Activated T-cell treated with anti-CD3 and anti-CD28 coated beads for 48 hours (primary cell): ENCODE measurements at regions not wholly inside any gene's neighbourhood (a gene's known extent, or its start where the extent isn't known, plus 50 kb on each side); places are given as distances from the start of the nearest gene placed in this dataset.
"Not testable (repeated sequence)": the region's sequence is repeated elsewhere in the genome, so short reads cannot be mapped to it uniquely, and the experiment has no call there.

ENCODE experiments used
- DNase-seq: peaks from one replicate; pipeline ENCODE4 v3.0.0-alpha.2; 2020; ENCODE audit warnings: low read depth

GRCh38 chr6:27544612-27545260, 71.8 kb upstream of the ZNF184 start:
- DNase-seq, result no peak

GRCh38 chr6:27544135-27544534, 71.2 kb upstream of the ZNF184 start:
- DNase-seq, result not testable (repeated sequence)

- DNase-seq, result no peak
These were observed 69.6 kb upstream of the ZNF184 start for GRCh38 chr6:27542485-27542884.

- no peak for DNase-seq
These were observed 69.0 kb upstream of the ZNF184 start for GRCh38 chr6:27541933-27542297.

GRCh38 chr6:27541212-27541932, 68.5 kb upstream of the ZNF184 start:
- DNase-seq, result no peak

DNA sequence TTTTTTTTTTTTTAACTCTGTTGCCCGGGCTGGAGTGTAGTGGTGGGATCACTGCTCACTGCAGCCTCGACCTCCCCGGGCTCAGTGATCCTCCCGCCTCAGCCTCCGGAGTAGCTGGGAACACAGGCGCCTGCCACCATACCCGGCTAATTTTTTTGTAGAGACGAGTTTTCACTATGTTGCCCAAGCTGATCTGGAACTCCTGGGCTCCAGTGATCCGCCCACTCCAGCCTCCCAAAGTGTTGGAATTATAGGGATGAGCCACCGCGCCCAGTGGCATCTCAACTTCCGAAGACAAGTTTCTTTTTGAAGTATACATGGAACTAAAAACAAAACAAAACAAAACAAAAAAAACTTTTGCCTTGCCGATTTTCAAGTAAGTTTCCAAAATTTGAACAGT, 66.6 kb upstream of the ZNF184 start:
- DNase-seq, result no peak

DNA sequence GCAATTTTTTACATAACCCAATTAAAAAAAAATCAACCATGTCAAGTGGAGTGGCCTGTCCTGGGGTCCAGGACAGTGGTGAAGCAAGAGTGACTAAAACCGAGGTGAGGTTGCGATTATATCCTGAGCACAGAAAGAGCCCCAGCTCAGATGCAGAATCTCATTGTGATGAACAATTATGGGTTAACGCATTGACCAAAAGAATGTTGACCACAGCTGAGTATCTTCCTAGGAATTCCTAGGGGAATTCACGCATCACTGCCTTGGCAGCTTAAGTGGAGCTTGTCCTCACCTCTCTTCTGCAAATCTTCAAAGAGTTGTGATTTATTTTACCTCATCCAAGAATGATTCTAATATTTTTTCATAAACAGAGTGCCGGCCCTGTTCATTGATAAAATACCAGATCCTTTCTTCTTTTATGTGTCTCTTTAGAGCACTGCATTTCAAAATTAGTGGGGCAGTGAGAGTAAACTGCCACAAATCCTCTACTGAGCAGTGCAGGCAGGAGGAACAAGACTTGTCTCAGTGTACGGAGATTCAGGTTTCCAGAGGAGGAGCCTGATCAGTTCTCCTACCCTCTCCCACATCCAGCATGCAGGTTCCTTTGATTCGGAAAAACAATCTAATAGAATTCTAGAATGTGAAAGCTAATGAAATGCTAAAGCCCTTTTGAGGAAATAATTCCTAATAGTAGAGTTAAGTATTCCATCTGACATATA, 60.1 kb upstream of the ZNF184 start:
- no peak for DNase-seq

- DNase-seq, result no peak
These were observed 59.0 kb upstream of the ZNF184 start for GRCh38 chr6:27531772-27532459.

GRCh38 chr6:27529796-27530195, 56.9 kb upstream of the ZNF184 start:
- not testable (repeated sequence) for DNase-seq

- no peak for DNase-seq
These were observed 55.8 kb upstream of the ZNF184 start for GRCh38 chr6:27528714-27529113.
